ENCODE measurements at regions not wholly inside any gene's neighbourhood (a gene's known extent, or its start where the extent isn't known, plus 50 kb on each side); places are given as distances from the start of the nearest gene placed in this dataset.

GRCh38 chr3:168968609-168969008 lies 694.9 kb downstream of the MECOM start:
- H3K4me3 ChIP-seq: no peak overlapping the region
- no peak overlapping the region for H3K27ac ChIP-seq
- no peaks in the 10 kb centered on the region for H3K9me3 ChIP-seq
- no peaks in the 10 kb centered on the region for H3K27me3 ChIP-seq
- intact Hi-C loops (cut with DNase I): no loop called here
- no peaks in the 10 kb centered on the region for H3K4me1 ChIP-seq
- DNase-seq (ENCODE audit: low spot score in 2 of 2): no peak
- no peak for TF ChIP-seq CTCF (IDR thresholded peaks at IDR 0.05)
- no peaks in the 10 kb centered on the region for H3K36me3 ChIP-seq

GRCh38 chr3:168964736-168965135 lies 698.8 kb downstream of the MECOM start:
- H3K27ac ChIP-seq: no peak overlapping the region
- intact Hi-C loops (cut with DNase I): no loop called here
- no peak for DNase-seq (ENCODE audit: low spot score in 2 of 2)
- no peaks in the 10 kb centered on the region for H3K9me3 ChIP-seq
- no peaks in the 10 kb centered on the region for H3K4me1 ChIP-seq
- no peak overlapping the region for H3K4me3 ChIP-seq
- H3K27me3 ChIP-seq: no peaks in the 10 kb centered on the region
- H3K36me3 ChIP-seq: no peaks in the 10 kb centered on the region
- no peak for TF ChIP-seq CTCF (IDR thresholded peaks at IDR 0.05)

- Histone ChIP-seq H3K27me3 (no peaks in the 10 kb centered on the region), H3K4me1 (no peaks in the 10 kb centered on the region), H3K9me3 (no peaks in the 10 kb centered on the region), H3K36me3 (no peaks in the 10 kb centered on the region), H3K27ac (no peak overlapping the region), H3K4me3 (no peak overlapping the region)
- TF ChIP-seq CTCF (IDR thresholded peaks at IDR 0.05): no peak
- DNase-seq (ENCODE audit: low spot score in 2 of 2): no peak
- intact Hi-C loops (cut with DNase I): no loop called here
Observed at GRCh38 chr3:168961271-168961670, 702.2 kb downstream of the MECOM start.

- no peaks in the 10 kb centered on the region for H3K36me3 ChIP-seq
- DNase-seq (ENCODE audit: low spot score in 2 of 2): no peak
- no peaks in the 10 kb centered on the region for H3K4me1 ChIP-seq
- H3K9me3 ChIP-seq: no peaks in the 10 kb centered on the region
- H3K4me3 ChIP-seq: no peak overlapping the region
- intact Hi-C loops (cut with DNase I): no loop called here
- no peak for TF ChIP-seq CTCF (IDR thresholded peaks at IDR 0.05)
- H3K27me3 ChIP-seq: no peaks in the 10 kb centered on the region
- no peak overlapping the region for H3K27ac ChIP-seq
Observed at GRCh38 chr3:168959731-168960130, 703.8 kb downstream of the MECOM start.

- Histone ChIP-seq H3K4me3 (no peak overlapping the region), H3K9me3 (no peaks in the 10 kb centered on the region), H3K27me3 (no peaks in the 10 kb centered on the region), H3K36me3 (no peaks in the 10 kb centered on the region), H3K4me1 (no peaks in the 10 kb centered on the region), H3K27ac (no peak overlapping the region)
- intact Hi-C loops (cut with DNase I): no loop called here
- no peak for DNase-seq (ENCODE audit: low spot score in 2 of 2)
- no peak for TF ChIP-seq CTCF (IDR thresholded peaks at IDR 0.05)
Observed at GRCh38 chr3:168958466-168958865, 705.0 kb downstream of the MECOM start.

- H3K36me3 ChIP-seq: no peaks in the 10 kb centered on the region
- no peak for TF ChIP-seq CTCF (IDR thresholded peaks at IDR 0.05)
- H3K4me1 ChIP-seq: no peaks in the 10 kb centered on the region
- no peak overlapping the region for H3K4me3 ChIP-seq
- intact Hi-C loops (cut with DNase I): no loop called here
- no peaks in the 10 kb centered on the region for H3K9me3 ChIP-seq
- H3K27ac ChIP-seq: no peak overlapping the region
- no peaks in the 10 kb centered on the region for H3K27me3 ChIP-seq
- DNase-seq (ENCODE audit: low spot score in 2 of 2): no peak
Observed at GRCh38 chr3:168956076-168956475, 707.4 kb downstream of the MECOM start.
